H1 (cell line): ENCODE measurements at regions not wholly inside any gene's neighbourhood (a gene's known extent, or its start where the extent isn't known, plus 50 kb on each side); places are given as distances from the start of the nearest gene placed in this dataset.

Source experiments
- CTCF ChIA-PET: fragments of 300-600 bp; sonication (Branson Sonifier 250); formaldehyde crosslinking; loops from one replicate; lab custom pipeline; 2021; ENCODE audit not compliant: partially characterized antibody; lab: Charles Lee
- POLR2A ChIA-PET: fragments of 300-600 bp; sonication (Branson Sonifier 250); formaldehyde crosslinking; loops from one replicate; lab custom pipeline; 2021; ENCODE audit warnings: inconsistent platforms; ENCODE audit not compliant: partially characterized antibody; lab: Charles Lee
- DNase-seq, 2 experiments: peaks; one replicate each; pipeline versions ENCODE4 v3.0.0 to v3.0.0-alpha.2; 2010 to 2022; ENCODE audit warnings: low spot score in 2 of 2, low read depth in 1 of 2, mixed read lengths in 1 of 2
- FAIRE-seq: peaks from 2 replicates; lab custom pipeline; 2011; peaks lifted over from hg19 to GRCh38; lab: Jason Lieb, UNC
- H2AFZ ChIP-seq: 2 replicates; pipeline ENCODE4 v1.8.1; 2012; ENCODE audit warnings: low read length, inconsistent platforms
- H2AK5ac ChIP-seq: 2 replicates; pipeline ENCODE4 v1.6.1; 2013; ENCODE audit warnings: low read depth, low read length
- H2BK120ac ChIP-seq: replicated peaks from 2 replicates; pipeline ENCODE3; 2013; ENCODE audit warnings: low read depth, low read length, inconsistent platforms
- H2BK12ac ChIP-seq: 2 replicates; pipeline ENCODE4 v1.6.1; 2013; ENCODE audit warnings: low read depth, low read length
- H2BK15ac ChIP-seq: 2 replicates; pipeline ENCODE4 v1.6.1; 2013; ENCODE audit warnings: low read length
- H2BK20ac ChIP-seq: 2 replicates; pipeline ENCODE4 v1.6.1; 2013; ENCODE audit warnings: low read length
- H2BK5ac ChIP-seq: 2 replicates; pipeline ENCODE4 v1.6.1; 2013; ENCODE audit warnings: low read depth, low read length
- H3K14ac ChIP-seq: 2 replicates; pipeline ENCODE4 v1.6.1; 2013; ENCODE audit warnings: inconsistent platforms; ENCODE audit not compliant: insufficient read length
- H3K18ac ChIP-seq: 2 replicates; pipeline ENCODE4 v1.6.1; 2013; ENCODE audit warnings: low read length; ENCODE audit errors: extremely low read depth
- H3K23ac ChIP-seq: 2 replicates; pipeline ENCODE4 v1.6.1; 2013; ENCODE audit warnings: inconsistent platforms; ENCODE audit not compliant: insufficient read length
- H3K23me2 ChIP-seq: 2 replicates; pipeline ENCODE4 v1.6.1; 2013; ENCODE audit warnings: low read depth, low read length
- H3K27ac ChIP-seq: 2 replicates; pipeline ENCODE4 v1.6.1; 2011; ENCODE audit warnings: low read depth, low read length, inconsistent platforms
- H3K27me3 ChIP-seq, 4 experiments: replicated peaks in 1 of 4; 1 replicate in 1 of 4; 2 replicates in 3 of 4; pipeline versions ENCODE4 v1.6.1 to v1.8.1; 2011 to 2013; ENCODE audit warnings: low read length in 3 of 4, mild to moderate bottlenecking in 3 of 4, inconsistent platforms in 2 of 4, mixed read lengths in 2 of 4, moderate library complexity in 1 of 4; ENCODE audit not compliant: control insufficient read depth in 3 of 4, insufficient read depth in 3 of 4; ENCODE audit errors: extremely low read depth in 1 of 4
- H3K36me3 ChIP-seq, 4 experiments: 2 replicates each; pipeline versions ENCODE4 v1.6.1 to v1.8.1; 2011 to 2013; ENCODE audit warnings: mild to moderate bottlenecking in 4 of 4, low read length in 3 of 4, moderate library complexity in 2 of 4, control low read depth in 1 of 4, inconsistent platforms in 1 of 4; ENCODE audit not compliant: insufficient read depth in 4 of 4, control insufficient read depth in 2 of 4
- H3K4ac ChIP-seq: replicated peaks from 2 replicates; pipeline ENCODE3; 2013; ENCODE audit warnings: low read length, low read depth, mixed read lengths, inconsistent platforms; ENCODE audit not compliant: insufficient read length
- H3K4me1 ChIP-seq, 4 experiments: replicated peaks in 1 of 4; 1 replicate in 1 of 4; 2 replicates in 3 of 4; pipeline versions ENCODE4 v1.6.1 to v1.8.1; 2011 to 2013; ENCODE audit warnings: low read length in 3 of 4, inconsistent platforms in 2 of 4, mixed read lengths in 1 of 4; ENCODE audit not compliant: insufficient read depth in 4 of 4, control insufficient read depth in 3 of 4
- H3K4me2 ChIP-seq, 2 experiments: 2 replicates each; pipeline versions ENCODE4 v1.6.1 to v1.8.1; 2011 to 2013; ENCODE audit warnings: low read depth in 2 of 2, low read length in 2 of 2, control low read depth in 1 of 2, inconsistent platforms in 1 of 2, mild to moderate bottlenecking in 1 of 2; ENCODE audit not compliant: insufficient read depth in 1 of 2
- H3K4me3 ChIP-seq, 4 experiments: fragments of 200-600, 300-600 bp in 1 of 4; sonication (generic), shearing (Covaris generic), sonication (Bioruptor Twin) in 1 of 4; 2 replicates each; pipeline versions ENCODE4 v1.5.1 to v1.8.1; 2011 to 2016; ENCODE audit warnings: low read length in 4 of 4, low read depth in 3 of 4, control low read depth in 2 of 4, inconsistent platforms in 2 of 4, mild to moderate bottlenecking in 2 of 4, mixed read lengths in 1 of 4, moderate library complexity in 1 of 4; ENCODE audit not compliant: insufficient read depth in 2 of 4; ENCODE audit errors: extremely low read depth in 1 of 4
- H3K56ac ChIP-seq: replicated peaks from 2 replicates; pipeline ENCODE3; 2013; ENCODE audit warnings: low read depth, mild to moderate bottlenecking, mixed read lengths, low read length, inconsistent platforms; ENCODE audit not compliant: insufficient read length
- H3K79me1 ChIP-seq: 2 replicates; pipeline ENCODE4 v1.6.1; 2013; ENCODE audit warnings: low read depth, low read length, control low read depth
- H3K79me2 ChIP-seq, 2 experiments: 2 replicates each; pipeline versions ENCODE4 v1.6.1 to v1.8.1; 2012 to 2013; ENCODE audit warnings: low read length in 2 of 2, mild to moderate bottlenecking in 2 of 2, inconsistent platforms in 1 of 2; ENCODE audit not compliant: insufficient read depth in 2 of 2, control insufficient read depth in 1 of 2
- H3K9ac ChIP-seq, 4 experiments: replicated peaks in 1 of 4; 1 replicate in 1 of 4; 2 replicates in 3 of 4; pipeline versions ENCODE4 v1.6.1 to v1.8.1; 2011 to 2013; ENCODE audit warnings: low read depth in 3 of 4, low read length in 3 of 4, control low read depth in 2 of 4, mild to moderate bottlenecking in 2 of 4, moderate library complexity in 2 of 4, inconsistent platforms in 1 of 4; ENCODE audit errors: extremely low read depth in 1 of 4
- H3K9me3 ChIP-seq, 2 experiments: 2 replicates each; pipeline versions ENCODE4 v1.6.1 to v1.8.1; 2012 to 2013; ENCODE audit warnings: mild to moderate bottlenecking in 2 of 2, moderate library complexity in 2 of 2, control low read depth in 1 of 2, inconsistent platforms in 1 of 2, low read depth in 1 of 2, low read length in 1 of 2, mixed read lengths in 1 of 2; ENCODE audit not compliant: insufficient read depth in 2 of 2
- H4K20me1 ChIP-seq, 2 experiments: replicated peaks in 1 of 2; 2 replicates each; pipeline versions ENCODE3 to v1.8.1; 2011 to 2013; ENCODE audit warnings: inconsistent platforms in 2 of 2, low read length in 2 of 2, mild to moderate bottlenecking in 1 of 2; ENCODE audit not compliant: insufficient read depth in 2 of 2, control insufficient read depth in 1 of 2
- H4K5ac ChIP-seq: 2 replicates; pipeline ENCODE4 v1.6.1; 2013; ENCODE audit warnings: low read length, low read depth, mixed read lengths, inconsistent platforms; ENCODE audit not compliant: insufficient read length
- H4K8ac ChIP-seq: 2 replicates; pipeline ENCODE4 v1.8.0; 2013; ENCODE audit warnings: mild to moderate bottlenecking, moderate library complexity, low read length, inconsistent platforms; ENCODE audit not compliant: insufficient read depth; ENCODE audit errors: extremely low read depth
- H4K91ac ChIP-seq: replicated peaks from 2 replicates; pipeline ENCODE3; 2013; ENCODE audit warnings: low read length, mixed read lengths, inconsistent platforms; ENCODE audit not compliant: insufficient read length
- MAFK ChIP-seq: IDR thresholded peaks from 2 replicates; pipeline ENCODE4 v1.6.1; 2012; ENCODE audit warnings: low read depth, mild to moderate bottlenecking, improper control_type of control experiment, low read length
- POLR2A ChIP-seq, 2 experiments: IDR thresholded peaks; 1 replicate in 1 of 2; 2 replicates in 1 of 2; pipeline ENCODE4 v1.6.1; 2011; ENCODE audit warnings: low read depth in 2 of 2, low read length in 2 of 2, mild to moderate bottlenecking in 2 of 2; ENCODE audit errors: control extremely low read depth in 1 of 2
- SIX5 ChIP-seq: IDR thresholded peaks from 2 replicates; pipeline ENCODE4 v1.6.1; 2011; ENCODE audit warnings: mild to moderate bottlenecking, low read depth, low read length
- WGBS, 2 experiments: shearing (Covaris generic) in 1 of 2; methylation state at CpG; one replicate each; pipeline versions ENCODE4 v1.1.6 to v1.1.7; 2013 to 2015; ENCODE audit warnings: low lambda C conversion rate in 2 of 2, mixed read lengths in 2 of 2, inconsistent platforms in 1 of 2, low coverage in 1 of 2, missing lambda C conversion rate in 1 of 2; ENCODE audit not compliant: insufficient replicate concordance in 2 of 2, insufficient coverage in 1 of 2, insufficient read length in 1 of 2; ENCODE audit errors: extremely low coverage in 1 of 2, missing lambda C conversion rate in 1 of 2; 5-methylcytosine and 5-hydroxymethylcytosine counted together

DNA sequence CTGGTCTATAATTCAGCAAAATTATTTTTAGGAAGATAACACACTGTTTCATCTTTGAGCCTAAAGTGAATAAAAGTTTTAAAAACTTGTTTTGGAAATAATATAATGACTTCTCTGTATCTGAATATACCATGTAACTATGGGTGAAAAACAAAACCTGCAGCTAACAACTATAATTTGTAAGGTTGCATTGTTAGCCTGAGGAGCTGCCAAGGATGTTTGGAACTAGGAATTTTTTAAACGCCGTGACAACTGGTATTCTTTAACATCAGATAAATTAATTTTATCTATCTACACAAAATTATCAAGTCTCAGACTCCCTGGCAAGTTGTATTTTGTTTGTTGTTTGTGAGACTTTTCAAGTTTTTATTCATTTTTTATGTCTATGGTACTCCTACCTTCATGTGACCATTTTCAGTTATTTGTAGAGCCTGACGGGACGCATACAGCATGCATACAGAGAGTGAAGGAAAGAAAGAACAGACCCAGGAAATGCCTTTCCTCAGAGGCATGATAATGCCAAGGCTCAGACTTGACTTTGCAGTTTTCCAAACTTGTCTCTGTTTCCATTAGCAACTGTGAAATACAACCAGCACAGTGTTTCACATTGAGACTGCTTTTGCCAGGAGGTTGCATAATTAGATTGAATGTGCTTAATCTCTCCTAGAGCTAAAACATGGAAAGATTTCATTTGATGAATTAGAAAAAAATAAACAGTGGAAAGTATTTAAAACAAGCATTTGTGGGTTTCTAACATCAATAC is 60.8 kb upstream of the ARHGEF26 start:
- FAIRE-seq, result peak; percentile 45
- Histone ChIP-seq H4K5ac (no peak overlapping the region), H2BK5ac (no peak overlapping the region), H3K14ac (no peak overlapping the region), H2AK5ac (no peak overlapping the region), H3K79me1 (no peaks in the 10 kb centered on the region), H2BK120ac (no peak overlapping the region), H2BK15ac (no peak overlapping the region), H3K4me1 (peaks cover 2 to 14% (median 7%) of the 10 kb centered on the region in 4 experiments), H3K9ac (no peak overlapping the region), H3K4ac (no peak overlapping the region), H3K23me2 (no peaks in the 10 kb centered on the region; the same call in 1 of the 2 replicates), H4K8ac (no peak overlapping the region), H3K23ac (no peak overlapping the region), H3K4me3 (no peak overlapping the region; a peak in 1 of 8 replicates), H3K27me3 (no peaks in the 10 kb centered on the region), H2BK20ac (no peak overlapping the region), H2AFZ (no peak overlapping the region), H3K56ac (no peak overlapping the region), H4K91ac (no peak overlapping the region), H4K20me1 (no peaks in the 10 kb centered on the region), H3K36me3 (no peaks in the 10 kb centered on the region; a peak in 1 of 8 replicates), H3K79me2 (no peaks in the 10 kb centered on the region), H3K27ac (peak overlapping the region; percentile 17; the same call in 1 of the 2 replicates), H2BK12ac (no peak overlapping the region), H3K18ac (no peak overlapping the region), H3K4me2 (no peak overlapping the region), H3K9me3 (no peaks in the 10 kb centered on the region)
- DNase-seq, result no peak
- TF ChIP-seq MAFK, result 0 out of 2 replicates have a peak, but pooled peaks have one; percentile 26
- TF ChIP-seq POLR2A (IDR thresholded peaks at IDR 0.05; ENCODE audit: control extremely low read depth in 1 of 2, low read depth in 2 of 2, low read length in 2 of 2), result no peak
- TF ChIP-seq SIX5, result no peak
- WGBS, 2 experiments, result 62% methylated on average over 4 of the region's 4 CpGs; no CpG with 5 or more reads in 1 of the 2 experiments
- ChIA-PET POLR2A (no interaction called here), CTCF (interaction anchor here (1.0 to 1.4 kb wide), 4 partner anchors 10 to 84 kb away, joined by 3 to 6 read pairs (median 4); no protein-coding TSS in a partner anchor)
